ENCODE measurements at regions not wholly inside any gene's neighbourhood (a gene's known extent, or its start where the extent isn't known, plus 50 kb on each side); places are given as distances from the start of the nearest gene placed in this dataset.

DNA sequence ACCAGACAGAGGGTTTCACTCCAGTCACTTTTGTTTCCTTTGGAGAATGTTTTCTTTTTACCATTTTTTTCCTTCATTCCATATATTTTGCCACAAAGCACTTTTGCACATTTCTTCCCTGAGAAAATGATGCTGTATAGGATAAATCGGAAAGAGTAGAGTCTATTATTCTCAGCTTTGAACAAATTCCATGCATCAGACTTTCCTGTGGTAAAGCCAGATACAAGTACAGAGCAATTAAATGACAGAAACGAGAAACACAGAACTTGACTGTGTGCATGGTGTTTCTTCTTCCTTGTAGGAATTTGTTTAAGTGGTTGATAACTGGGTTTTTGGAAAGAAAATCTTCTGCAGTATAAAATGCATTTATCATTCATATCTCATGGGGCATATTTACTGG, 107.4 kb upstream of the CSNK1A1L start:
- TF ChIP-seq CTCF (conservative IDR thresholded peaks at IDR 0.05; ENCODE audit: low read depth, low read length), result no peak
- no peak for TF ChIP-seq EZH2phosphoT487 (IDR thresholded peaks at IDR 0.05; ENCODE audit: borderline replicate concordance, low read length)
- TF ChIP-seq EZH2 (IDR thresholded peaks at IDR 0.05; ENCODE audit: low read length, unreplicated experiment), result no peak
